A549 (cell line): ENCODE measurements at regions not wholly inside any gene's neighbourhood (a gene's known extent, or its start where the extent isn't known, plus 50 kb on each side); places are given as distances from the start of the nearest gene placed in this dataset.

Experiments used
- ATAC-seq, 2 experiments: fragments of 200-7000 bp in 1 of 2; fragments of >200 bp in 1 of 2; cut with Nextera tagmentation in 1 of 2; cut with Tn5 transposase in 1 of 2; 3 replicates each; pipeline versions ENCODE4 v1.8.0 to v1.9.1; 2018 to 2020; ENCODE audit warnings: mild to moderate bottlenecking in 1 of 2, moderate library complexity in 1 of 2
- CTCF ChIA-PET: fragments of 300-600 bp; sonication (Branson Sonifier 250); formaldehyde crosslinking; extraction: SDS; loops from one replicate; lab custom pipeline; 2021; ENCODE audit warnings: antibody characterized with exemption, inconsistent platforms; lab: Yijun Ruan, JAX
- POLR2A ChIA-PET: fragments of 350-600 bp; formaldehyde crosslinking; extraction: SDS; loops from one replicate; lab custom pipeline; 2021; ENCODE audit warnings: antibody characterized with exemption, inconsistent platforms; lab: Yijun Ruan, JAX
- DNase-seq, 2 experiments: peaks; one replicate each; pipeline versions ENCODE4 v3.0.0 to v3.0.0-alpha.2; 2011 to 2016; ENCODE audit warnings: low read depth in 1 of 2, low spot score in 1 of 2
- FAIRE-seq: peaks from 2 replicates; lab custom pipeline; 2011; peaks lifted over from hg19 to GRCh38; lab: Jason Lieb, UNC
- H3K27ac ChIP-seq, 2 experiments: fragments of >200 bp; sonication (Bioruptor Twin); formaldehyde crosslinking; 3 replicates each; pipeline ENCODE4 v1.5.1; 2016 to 2017
- H3K4me1 ChIP-seq: fragments of >200 bp; sonication (Bioruptor Twin); formaldehyde crosslinking; 3 replicates; pipeline ENCODE4 v1.6.1; 2016
- H3K4me2 ChIP-seq: fragments of >200 bp; sonication (Bioruptor Twin); formaldehyde crosslinking; 3 replicates; pipeline ENCODE4 v1.6.1; 2016
- H3K4me3 ChIP-seq: fragments of >200 bp; sonication (Bioruptor Twin); formaldehyde crosslinking; 3 replicates; pipeline ENCODE4 v1.5.1; 2016
- H3K9me3 ChIP-seq: fragments of >200 bp; sonication (Bioruptor Twin); formaldehyde crosslinking; 3 replicates; pipeline ENCODE4 v1.6.1; 2016
- BHLHE40 ChIP-seq: IDR thresholded peaks from 2 replicates; pipeline ENCODE4 v1.6.1; 2012; ENCODE audit warnings: low read depth, low read length, inconsistent platforms
- CBX8 ChIP-seq: fragments of 200-600 bp; sonication (generic); IDR thresholded peaks from 2 replicates; pipeline ENCODE4 v1.6.1; 2016
- CHD4 ChIP-seq: fragments of 200-600 bp; sonication (generic); IDR thresholded peaks from 2 replicates; pipeline ENCODE4 v1.6.1; 2016; ENCODE audit warnings: antibody characterized with exemption, mild to moderate bottlenecking, borderline replicate concordance
- EHMT2 ChIP-seq: fragments of 200-600 bp; sonication (generic); IDR thresholded peaks from 2 replicates; pipeline ENCODE4 v1.6.1; 2016; ENCODE audit warnings: antibody characterized with exemption, low read depth, mild to moderate bottlenecking, moderate library complexity
- EP300 ChIP-seq, 2 experiments: fragments of >200 bp; sonication (Bioruptor Twin); formaldehyde crosslinking; IDR thresholded peaks; 2 replicates in 1 of 2; 3 replicates in 1 of 2; pipeline ENCODE4 v1.6.1; 2016 to 2017
- ESRRA ChIP-seq: fragments of 150-350 bp; IDR thresholded peaks from 2 replicates; pipeline ENCODE4 v1.6.1; 2014; ENCODE audit warnings: mild to moderate bottlenecking, low read length, borderline replicate concordance
- FOSB ChIP-seq: fragments of 250-450 bp; sonication (Bioruptor Pico); IDR thresholded peaks from 2 replicates; pipeline ENCODE4 v1.5.0; 2020; ENCODE audit warnings: mild to moderate bottlenecking, moderate library complexity
- FOXS1 ChIP-seq: fragments of 250-450 bp; sonication (Bioruptor Pico); IDR thresholded peaks from 2 replicates; pipeline ENCODE4 v1.5.0; 2020; ENCODE audit warnings: mild to moderate bottlenecking, moderate library complexity
- GATA3 ChIP-seq: IDR thresholded peaks from 2 replicates; pipeline ENCODE4 v1.6.1; 2012; ENCODE audit warnings: borderline replicate concordance
- HDAC2 ChIP-seq: fragments of 200-600 bp; sonication (generic); IDR thresholded peaks from 2 replicates; pipeline ENCODE4 v1.6.1; 2016
- HEYL ChIP-seq: fragments of 250-450 bp; sonication (Bioruptor Pico); IDR thresholded peaks from 2 replicates; pipeline ENCODE4 v1.8.0; 2021; ENCODE audit warnings: mild to moderate bottlenecking, moderate library complexity
- JUN ChIP-seq, 2 experiments: fragments of >200 bp; sonication (Bioruptor Twin); formaldehyde crosslinking; IDR thresholded peaks; 2 replicates in 1 of 2; 3 replicates in 1 of 2; pipeline ENCODE4 v1.6.1; 2016 to 2017
- MAFK ChIP-seq: fragments of 450-650 bp; IDR thresholded peaks from 2 replicates; pipeline ENCODE4 v1.6.1; 2014; ENCODE audit not compliant: partially characterized antibody
- MAZ ChIP-seq: fragments of 150-350 bp; IDR thresholded peaks from 2 replicates; pipeline ENCODE4 v1.6.1; 2014; ENCODE audit warnings: antibody characterized with exemption, low read depth, low read length, borderline replicate concordance
- MYC ChIP-seq: IDR thresholded peaks from 2 replicates; pipeline ENCODE4 v1.6.1; 2012; ENCODE audit warnings: mild to moderate bottlenecking, inconsistent platforms, low read length, improper control_type of control experiment, borderline replicate concordance
- NFE2L2 ChIP-seq: fragments of 150-350 bp; conservative IDR thresholded peaks from 2 replicates; pipeline ENCODE4 v1.6.1; 2014; ENCODE audit warnings: low read length
- NR3C1 ChIP-seq: fragments of >200 bp; sonication (Bioruptor Twin); formaldehyde crosslinking; IDR thresholded peaks from 3 replicates; pipeline ENCODE4 v1.6.1; 2017
- PHF8 ChIP-seq: fragments of 200-600 bp; sonication (generic); IDR thresholded peaks from 2 replicates; pipeline ENCODE4 v1.6.1; 2016; ENCODE audit warnings: low read depth, mild to moderate bottlenecking, antibody characterized with exemption, moderate library complexity, borderline replicate concordance
- RAD21 ChIP-seq, 2 experiments: fragments of >200 bp in 1 of 2; sonication (Bioruptor Twin) in 1 of 2; formaldehyde crosslinking in 1 of 2; IDR thresholded peaks in 1 of 2; conservative IDR thresholded peaks in 1 of 2; 2 replicates in 1 of 2; 3 replicates in 1 of 2; pipeline ENCODE4 v1.6.1; 2012 to 2018; ENCODE audit warnings: inconsistent platforms in 1 of 2
- RCOR1 ChIP-seq: fragments of 150-350 bp; IDR thresholded peaks from 2 replicates; pipeline ENCODE4 v1.6.1; 2014; ENCODE audit warnings: antibody characterized with exemption, low read length, low read depth
- RNF2 ChIP-seq: fragments of 200-600 bp; sonication (generic); IDR thresholded peaks from 2 replicates; pipeline ENCODE4 v1.6.1; 2016; ENCODE audit warnings: low read depth, mild to moderate bottlenecking, antibody characterized with exemption, moderate library complexity, borderline replicate concordance
- SMC3 ChIP-seq: fragments of >200 bp; sonication (Bioruptor Twin); formaldehyde crosslinking; IDR thresholded peaks from 3 replicates; pipeline ENCODE4 v1.6.1; 2018; ENCODE audit warnings: inconsistent platforms
- ZC3H11A ChIP-seq: fragments of 450-650 bp; IDR thresholded peaks from 2 replicates; pipeline ENCODE4 v1.6.1; 2014; ENCODE audit warnings: antibody characterized with exemption, mild to moderate bottlenecking
- ZSCAN20 ChIP-seq: fragments of 250-450 bp; sonication (Bioruptor Pico); IDR thresholded peaks from 2 replicates; pipeline ENCODE4 v1.8.0; 2022; ENCODE audit warnings: mild to moderate bottlenecking, moderate library complexity
- WGBS: methylation state at CpG from one replicate; pipeline ENCODE4 v1.1.6; 2017; ENCODE audit errors: missing lambda C conversion rate; 5-methylcytosine and 5-hydroxymethylcytosine counted together
- TF ChIP-seq, protein P1 (sequence below): fragments of >200 bp; sonication (Bioruptor Twin); formaldehyde crosslinking; IDR thresholded peaks from 2 replicates; pipeline ENCODE4 v1.6.1; 2016
- TF ChIP-seq, protein P2 (sequence below): IDR thresholded peaks from 2 replicates; pipeline ENCODE4 v1.6.1; 2012; ENCODE audit warnings: low read depth, borderline replicate concordance
- TF ChIP-seq, protein P3 (sequence below): fragments of 250-450 bp; sonication (Bioruptor Pico); IDR thresholded peaks from 2 replicates; pipeline ENCODE4 v1.5.0; 2020; ENCODE audit warnings: low read depth, mild to moderate bottlenecking, moderate library complexity
- TF ChIP-seq, protein P4 (sequence below): fragments of 200-600 bp; sonication (generic); IDR thresholded peaks from 2 replicates; pipeline ENCODE4 v1.6.1; 2016; ENCODE audit warnings: antibody characterized with exemption, mild to moderate bottlenecking, moderate library complexity

- DNase-seq, result no peak
- POLR2A ChIA-PET, result no interaction called here
- no peak for FAIRE-seq
- CTCF ChIA-PET, result no interaction called here
- Histone ChIP-seq H3K4me1 (no peaks in the 10 kb centered on the region), H3K27ac (no peak overlapping the region), H3K9me3 (no peaks in the 10 kb centered on the region), H3K4me3 (no peak overlapping the region)
- no peak for ATAC-seq
- no peak for TF ChIP-seq FOXS1 (CRISPR knock-in tag)
- TF ChIP-seq ZC3H11A, result no peak
- TF ChIP-seq PHF8, result no peak
- TF ChIP-seq, protein P1, sequence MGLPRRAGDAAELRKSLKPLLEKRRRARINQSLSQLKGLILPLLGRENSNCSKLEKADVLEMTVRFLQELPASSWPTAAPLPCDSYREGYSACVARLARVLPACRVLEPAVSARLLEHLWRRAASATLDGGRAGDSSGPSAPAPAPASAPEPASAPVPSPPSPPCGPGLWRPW, result no peak
- no peak for TF ChIP-seq RNF2
- TF ChIP-seq RCOR1, result no peak
- no peak for TF ChIP-seq HDAC2
- no peak for TF ChIP-seq MYC
- TF ChIP-seq, all 56 proteins: peak for 0
- 15% methylated on average over 2 of the region's 2 CpGs for WGBS
- no peak overlapping the region for H3K4me2 ChIP-seq
Measured at GRCh38 chr6:95081231-95081630, 496.1 kb upstream of the MANEA start.

- Histone ChIP-seq H3K27ac (no peak overlapping the region), H3K9me3 (no peaks in the 10 kb centered on the region), H3K4me1 (no peaks in the 10 kb centered on the region), H3K4me2 (no peak overlapping the region), H3K4me3 (no peak overlapping the region)
- FAIRE-seq, result no peak
- ChIA-PET CTCF (no interaction called here), POLR2A (no interaction called here)
- no peak for ATAC-seq
- no peak for DNase-seq
- WGBS, result 14% methylated on average over 2 of the region's 2 CpGs
- TF ChIP-seq HEYL (CRISPR knock-in tag), result no peak
- no peak for TF ChIP-seq ZC3H11A
- peak; percentile 35 for TF ChIP-seq MAFK
Measured at GRCh38 chr6:95081949-95082348, 495.4 kb upstream of the MANEA start.

DNA sequence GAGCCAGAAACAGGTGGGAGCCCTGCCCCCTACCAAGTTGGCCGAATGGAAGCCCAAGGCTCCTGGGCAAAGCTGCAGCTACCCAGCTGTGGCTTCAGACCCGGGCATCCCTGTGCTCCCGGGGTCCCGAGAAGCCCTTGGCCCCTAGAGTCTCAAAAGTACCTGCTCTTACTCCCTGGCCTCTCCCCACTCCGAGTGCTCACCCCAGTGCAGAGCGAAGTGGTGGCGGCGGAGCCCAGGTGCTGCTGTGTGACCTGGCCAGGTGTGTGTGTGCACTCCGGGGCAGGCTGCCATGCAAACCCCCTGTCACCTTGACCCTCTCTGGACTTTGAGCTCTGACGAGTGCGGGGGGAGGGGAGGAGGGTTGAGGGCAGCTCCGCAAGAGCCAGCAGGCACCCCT, 493.8 kb upstream of the MANEA start:
- ChIA-PET CTCF (no interaction called here), POLR2A (no interaction called here)
- FAIRE-seq (no peak), DNase-seq (no peak), ATAC-seq (no peak)
- Histone ChIP-seq H3K4me1 (no peaks in the 10 kb centered on the region), H3K4me3 (no peak overlapping the region), H3K27ac (no peak overlapping the region), H3K9me3 (no peaks in the 10 kb centered on the region), H3K4me2 (no peak overlapping the region)
- 71% methylated on average over 4 of the region's 12 CpGs for whole genome bisulfite sequencing
- TF ChIP-seq HDAC2 (no peak), MAFK (no peak), FOSB (CRISPR knock-in tag) (no peak), BHLHE40 (no peak), NFE2L2 (no peak), GATA3 (no peak), EP300 (IDR thresholded peaks at IDR 0.05) (no peak), ZSCAN20 (no peak), CHD4 (no peak), EHMT2 (no peak)
- TF ChIP-seq, protein P2, sequence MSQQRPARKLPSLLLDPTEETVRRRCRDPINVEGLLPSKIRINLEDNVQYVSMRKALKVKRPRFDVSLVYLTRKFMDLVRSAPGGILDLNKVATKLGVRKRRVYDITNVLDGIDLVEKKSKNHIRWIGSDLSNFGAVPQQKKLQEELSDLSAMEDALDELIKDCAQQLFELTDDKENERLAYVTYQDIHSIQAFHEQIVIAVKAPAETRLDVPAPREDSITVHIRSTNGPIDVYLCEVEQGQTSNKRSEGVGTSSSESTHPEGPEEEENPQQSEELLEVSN, result no peak
- TF ChIP-seq, protein P3, sequence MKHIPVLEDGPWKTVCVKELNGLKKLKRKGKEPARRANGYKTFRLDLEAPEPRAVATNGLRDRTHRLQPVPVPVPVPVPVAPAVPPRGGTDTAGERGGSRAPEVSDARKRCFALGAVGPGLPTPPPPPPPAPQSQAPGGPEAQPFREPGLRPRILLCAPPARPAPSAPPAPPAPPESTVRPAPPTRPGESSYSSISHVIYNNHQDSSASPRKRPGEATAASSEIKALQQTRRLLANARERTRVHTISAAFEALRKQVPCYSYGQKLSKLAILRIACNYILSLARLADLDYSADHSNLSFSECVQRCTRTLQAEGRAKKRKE (CRISPR knock-in tag), result no peak

DNA sequence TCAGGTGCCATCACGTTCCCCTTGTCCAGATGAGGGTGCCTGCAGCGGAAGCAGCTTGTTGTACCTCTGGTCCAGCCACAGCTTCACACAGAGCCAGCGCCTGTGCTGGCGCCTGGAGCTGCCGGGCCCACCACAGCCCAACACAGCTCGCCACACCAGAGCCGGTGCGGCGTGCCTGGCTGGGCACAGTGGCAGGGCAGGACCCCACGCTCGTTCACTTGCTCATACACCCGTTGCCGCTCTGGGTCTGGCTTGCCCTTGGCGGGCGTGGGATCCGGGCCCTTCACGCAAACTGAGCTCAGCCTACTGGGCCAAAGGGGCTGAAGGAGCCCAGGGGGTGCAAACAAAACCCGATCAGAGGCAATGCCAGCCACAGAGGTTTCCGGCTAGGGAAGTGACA, 492.5 kb upstream of the MANEA start:
- no peak overlapping the region for H3K4me3 ChIP-seq
- WGBS, result 58% methylated on average over 10 of the region's 19 CpGs
- POLR2A ChIA-PET, result no interaction called here
- no peaks in the 10 kb centered on the region for H3K9me3 ChIP-seq
- no peaks in the 10 kb centered on the region for H3K4me1 ChIP-seq
- DNase-seq, result no peak
- CTCF ChIA-PET, result interaction anchor here (0.8 kb wide), 1 partner anchor 118 kb away, joined by 3 read pairs; no protein-coding TSS in a partner anchor
- no peak for FAIRE-seq
- TF ChIP-seq FOXS1 (CRISPR knock-in tag), result no peak
- TF ChIP-seq, protein P4, sequence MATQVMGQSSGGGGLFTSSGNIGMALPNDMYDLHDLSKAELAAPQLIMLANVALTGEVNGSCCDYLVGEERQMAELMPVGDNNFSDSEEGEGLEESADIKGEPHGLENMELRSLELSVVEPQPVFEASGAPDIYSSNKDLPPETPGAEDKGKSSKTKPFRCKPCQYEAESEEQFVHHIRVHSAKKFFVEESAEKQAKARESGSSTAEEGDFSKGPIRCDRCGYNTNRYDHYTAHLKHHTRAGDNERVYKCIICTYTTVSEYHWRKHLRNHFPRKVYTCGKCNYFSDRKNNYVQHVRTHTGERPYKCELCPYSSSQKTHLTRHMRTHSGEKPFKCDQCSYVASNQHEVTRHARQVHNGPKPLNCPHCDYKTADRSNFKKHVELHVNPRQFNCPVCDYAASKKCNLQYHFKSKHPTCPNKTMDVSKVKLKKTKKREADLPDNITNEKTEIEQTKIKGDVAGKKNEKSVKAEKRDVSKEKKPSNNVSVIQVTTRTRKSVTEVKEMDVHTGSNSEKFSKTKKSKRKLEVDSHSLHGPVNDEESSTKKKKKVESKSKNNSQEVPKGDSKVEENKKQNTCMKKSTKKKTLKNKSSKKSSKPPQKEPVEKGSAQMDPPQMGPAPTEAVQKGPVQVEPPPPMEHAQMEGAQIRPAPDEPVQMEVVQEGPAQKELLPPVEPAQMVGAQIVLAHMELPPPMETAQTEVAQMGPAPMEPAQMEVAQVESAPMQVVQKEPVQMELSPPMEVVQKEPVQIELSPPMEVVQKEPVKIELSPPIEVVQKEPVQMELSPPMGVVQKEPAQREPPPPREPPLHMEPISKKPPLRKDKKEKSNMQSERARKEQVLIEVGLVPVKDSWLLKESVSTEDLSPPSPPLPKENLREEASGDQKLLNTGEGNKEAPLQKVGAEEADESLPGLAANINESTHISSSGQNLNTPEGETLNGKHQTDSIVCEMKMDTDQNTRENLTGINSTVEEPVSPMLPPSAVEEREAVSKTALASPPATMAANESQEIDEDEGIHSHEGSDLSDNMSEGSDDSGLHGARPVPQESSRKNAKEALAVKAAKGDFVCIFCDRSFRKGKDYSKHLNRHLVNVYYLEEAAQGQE, result no peak
- TF ChIP-seq JUN (IDR thresholded peaks at IDR 0.05), result no peak
- no peak for TF ChIP-seq MAZ
- no peak for TF ChIP-seq RAD21 (conservative IDR thresholded peaks at IDR 0.05 in 1 of 2, IDR thresholded peaks at IDR 0.05 in 1 of 2)
- no peak for TF ChIP-seq CBX8
- TF ChIP-seq ESRRA, result no peak
- TF ChIP-seq SMC3, result no peak
- TF ChIP-seq PHF8, result no peak
- no peak for TF ChIP-seq MYC
- no peak for TF ChIP-seq NR3C1
- no peak overlapping the region for H3K4me2 ChIP-seq
- ATAC-seq, result no peak
- H3K27ac ChIP-seq, result no peak overlapping the region
